Nephron progenitor cell (in vitro differentiated cells): ENCODE measurements at regions not wholly inside any gene's neighbourhood (a gene's known extent, or its start where the extent isn't known, plus 50 kb on each side); places are given as distances from the start of the nearest gene placed in this dataset.

Experiments
- DNase-seq: peaks from one replicate; pipeline ENCODE4 v3.0.0; 2021
- H3K27ac Mint-ChIP-seq: 2 replicates; pipeline ENCODE4 v1.8.0; 2021; ENCODE audit warnings: mild to moderate bottlenecking, moderate library complexity, mixed read lengths
- H3K27me3 Mint-ChIP-seq: 2 replicates; pipeline ENCODE4 v1.8.0; 2021; ENCODE audit warnings: mild to moderate bottlenecking, low read depth, mixed read lengths; ENCODE audit not compliant: poor library complexity
- H3K36me3 Mint-ChIP-seq: 2 replicates; pipeline ENCODE4 v1.8.0; 2021; ENCODE audit warnings: low read depth, mixed read lengths
- H3K4me1 Mint-ChIP-seq: 2 replicates; pipeline ENCODE4 v1.8.0; 2021; ENCODE audit warnings: mixed read lengths
- H3K4me3 Mint-ChIP-seq: 2 replicates; pipeline ENCODE4 v1.8.0; 2021; ENCODE audit warnings: mild to moderate bottlenecking, moderate library complexity, mixed read lengths
- H3K9me3 Mint-ChIP-seq: 2 replicates; pipeline ENCODE4 v1.8.0; 2021; ENCODE audit warnings: mild to moderate bottlenecking, moderate library complexity, mixed read lengths
- CTCF ChIP-seq: fragments of 200-600 bp; sonication (generic); IDR thresholded peaks from 2 replicates; pipeline ENCODE4 v1.5.0; 2021; ENCODE audit warnings: antibody characterized with exemption

GRCh38 chr1:38175121-38175520 lies 128.5 kb upstream of the POU3F1 start:
- peaks cover 15% of the 10 kb centered on the region for H3K4me1 Mint-ChIP-seq
- peaks cover 2% of the 10 kb centered on the region for H3K9me3 Mint-ChIP-seq
- H3K4me3 Mint-ChIP-seq, result no peak overlapping the region
- H3K27me3 Mint-ChIP-seq, result peaks cover 44% of the 10 kb centered on the region
- H3K27ac Mint-ChIP-seq, result no peak overlapping the region
- no peak for DNase-seq
- no peaks in the 10 kb centered on the region for H3K36me3 Mint-ChIP-seq
- TF ChIP-seq CTCF, result no peak

- no peak overlapping the region for H3K27ac Mint-ChIP-seq
- H3K4me3 Mint-ChIP-seq, result no peak overlapping the region
- H3K9me3 Mint-ChIP-seq, result no peaks in the 10 kb centered on the region
- H3K36me3 Mint-ChIP-seq, result no peaks in the 10 kb centered on the region
- no peak for TF ChIP-seq CTCF
- DNase-seq, result no peak
- peaks cover 15% of the 10 kb centered on the region for H3K4me1 Mint-ChIP-seq
- H3K27me3 Mint-ChIP-seq, result peaks cover 44% of the 10 kb centered on the region
These were observed 127.3 kb upstream of the POU3F1 start for GRCh38 chr1:38173848-38174247.

- Mint-ChIP-seq H3K27ac (no peak overlapping the region), H3K9me3 (no peaks in the 10 kb centered on the region), H3K4me1 (peaks cover 13% of the 10 kb centered on the region), H3K4me3 (no peak overlapping the region), H3K27me3 (peaks cover 41% of the 10 kb centered on the region), H3K36me3 (no peaks in the 10 kb centered on the region)
- TF ChIP-seq CTCF, result no peak
- DNase-seq, result no peak
These were observed 126.7 kb upstream of the POU3F1 start for GRCh38 chr1:38173157-38173831.

- TF ChIP-seq CTCF, result no peak
- Mint-ChIP-seq H3K4me3 (no peak overlapping the region), H3K27me3 (peaks cover 36% of the 10 kb centered on the region), H3K27ac (no peak overlapping the region), H3K36me3 (no peaks in the 10 kb centered on the region), H3K9me3 (no peaks in the 10 kb centered on the region), H3K4me1 (peaks cover 10% of the 10 kb centered on the region)
- DNase-seq, result no peak
These were observed 122.5 kb upstream of the POU3F1 start for GRCh38 chr1:38169121-38169520.

GRCh38 chr1:38168365-38168764 lies 121.8 kb upstream of the POU3F1 start:
- H3K4me3 Mint-ChIP-seq, result no peak overlapping the region
- H3K4me1 Mint-ChIP-seq, result peaks cover 7% of the 10 kb centered on the region
- peaks cover 39% of the 10 kb centered on the region for H3K27me3 Mint-ChIP-seq

More at GRCh38 chr1:38168365-38168764, 121.8 kb upstream of the POU3F1 start:
- no peak for TF ChIP-seq CTCF
- DNase-seq, result no peak
- H3K27ac Mint-ChIP-seq, result no peak overlapping the region
- no peaks in the 10 kb centered on the region for H3K9me3 Mint-ChIP-seq
- H3K36me3 Mint-ChIP-seq, result no peaks in the 10 kb centered on the region
